ENCODE measurements at regions not wholly inside any gene's neighbourhood (a gene's known extent, or its start where the extent isn't known, plus 50 kb on each side); places are given as distances from the start of the nearest gene placed in this dataset.

DNA sequence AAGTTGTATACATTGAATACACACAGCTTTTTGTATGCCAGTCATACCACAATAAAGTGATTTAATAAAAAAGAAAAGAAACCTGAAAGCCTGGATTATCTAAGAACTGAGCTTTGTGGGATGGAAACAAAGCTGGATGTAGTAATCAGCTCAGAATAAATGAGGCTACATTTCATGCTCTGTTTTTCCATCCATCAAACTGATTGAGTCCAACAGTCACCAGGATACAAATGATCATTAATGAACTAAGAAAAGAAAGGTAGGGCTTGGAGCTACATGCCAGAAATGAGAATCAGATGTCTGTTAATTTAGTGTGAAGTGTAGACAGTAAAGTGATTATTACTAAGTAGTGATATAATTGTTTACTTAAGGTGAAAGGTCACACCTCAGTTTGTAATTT is 109.8 kb upstream of the TARS1 start (continued):
- TF ChIP-seq CREB1 (CRISPR knock-in tag; IDR thresholded peaks at IDR 0.05; ENCODE audit: low read depth) = no peak
- TF ChIP-seq STAT1 (IDR thresholded peaks at IDR 0.05; ENCODE audit: unreplicated experiment) = no peak
- no peak for TF ChIP-seq POLR2AphosphoS5 (IDR thresholded peaks at IDR 0.05; ENCODE audit: low read depth)

DNA sequence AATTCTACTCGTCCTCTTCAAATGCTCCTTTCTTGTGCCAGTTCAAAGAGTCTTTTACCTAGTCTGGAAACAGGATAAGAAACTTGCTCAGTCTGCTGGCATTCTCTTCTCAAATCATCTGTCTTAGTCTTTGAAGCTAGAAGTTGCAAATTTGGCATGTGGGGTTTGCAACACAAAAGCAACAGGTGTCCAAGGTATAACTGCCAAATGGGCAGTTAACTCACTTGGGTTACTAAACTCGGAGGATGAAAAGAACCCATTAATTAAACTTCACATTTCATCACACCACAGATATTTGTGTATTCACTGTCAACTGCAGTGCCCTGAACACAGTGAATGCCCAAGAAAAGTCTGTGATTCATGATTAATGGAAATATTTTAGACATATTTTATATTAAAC is 108.0 kb upstream of the TARS1 start:
- no peaks in the 10 kb centered on the region for H3K4me1 ChIP-seq (ENCODE audit: insufficient read depth)
- DNase-seq (ENCODE audit: low spot score) (no peak), ATAC-seq (no peak)
- TF ChIP-seq, protein P1, sequence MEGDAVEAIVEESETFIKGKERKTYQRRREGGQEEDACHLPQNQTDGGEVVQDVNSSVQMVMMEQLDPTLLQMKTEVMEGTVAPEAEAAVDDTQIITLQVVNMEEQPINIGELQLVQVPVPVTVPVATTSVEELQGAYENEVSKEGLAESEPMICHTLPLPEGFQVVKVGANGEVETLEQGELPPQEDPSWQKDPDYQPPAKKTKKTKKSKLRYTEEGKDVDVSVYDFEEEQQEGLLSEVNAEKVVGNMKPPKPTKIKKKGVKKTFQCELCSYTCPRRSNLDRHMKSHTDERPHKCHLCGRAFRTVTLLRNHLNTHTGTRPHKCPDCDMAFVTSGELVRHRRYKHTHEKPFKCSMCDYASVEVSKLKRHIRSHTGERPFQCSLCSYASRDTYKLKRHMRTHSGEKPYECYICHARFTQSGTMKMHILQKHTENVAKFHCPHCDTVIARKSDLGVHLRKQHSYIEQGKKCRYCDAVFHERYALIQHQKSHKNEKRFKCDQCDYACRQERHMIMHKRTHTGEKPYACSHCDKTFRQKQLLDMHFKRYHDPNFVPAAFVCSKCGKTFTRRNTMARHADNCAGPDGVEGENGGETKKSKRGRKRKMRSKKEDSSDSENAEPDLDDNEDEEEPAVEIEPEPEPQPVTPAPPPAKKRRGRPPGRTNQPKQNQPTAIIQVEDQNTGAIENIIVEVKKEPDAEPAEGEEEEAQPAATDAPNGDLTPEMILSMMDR (conservative IDR thresholded peaks at IDR 0.05; ENCODE audit: low read depth in 2 of 2) = no peak
- TF ChIP-seq, protein P2, sequence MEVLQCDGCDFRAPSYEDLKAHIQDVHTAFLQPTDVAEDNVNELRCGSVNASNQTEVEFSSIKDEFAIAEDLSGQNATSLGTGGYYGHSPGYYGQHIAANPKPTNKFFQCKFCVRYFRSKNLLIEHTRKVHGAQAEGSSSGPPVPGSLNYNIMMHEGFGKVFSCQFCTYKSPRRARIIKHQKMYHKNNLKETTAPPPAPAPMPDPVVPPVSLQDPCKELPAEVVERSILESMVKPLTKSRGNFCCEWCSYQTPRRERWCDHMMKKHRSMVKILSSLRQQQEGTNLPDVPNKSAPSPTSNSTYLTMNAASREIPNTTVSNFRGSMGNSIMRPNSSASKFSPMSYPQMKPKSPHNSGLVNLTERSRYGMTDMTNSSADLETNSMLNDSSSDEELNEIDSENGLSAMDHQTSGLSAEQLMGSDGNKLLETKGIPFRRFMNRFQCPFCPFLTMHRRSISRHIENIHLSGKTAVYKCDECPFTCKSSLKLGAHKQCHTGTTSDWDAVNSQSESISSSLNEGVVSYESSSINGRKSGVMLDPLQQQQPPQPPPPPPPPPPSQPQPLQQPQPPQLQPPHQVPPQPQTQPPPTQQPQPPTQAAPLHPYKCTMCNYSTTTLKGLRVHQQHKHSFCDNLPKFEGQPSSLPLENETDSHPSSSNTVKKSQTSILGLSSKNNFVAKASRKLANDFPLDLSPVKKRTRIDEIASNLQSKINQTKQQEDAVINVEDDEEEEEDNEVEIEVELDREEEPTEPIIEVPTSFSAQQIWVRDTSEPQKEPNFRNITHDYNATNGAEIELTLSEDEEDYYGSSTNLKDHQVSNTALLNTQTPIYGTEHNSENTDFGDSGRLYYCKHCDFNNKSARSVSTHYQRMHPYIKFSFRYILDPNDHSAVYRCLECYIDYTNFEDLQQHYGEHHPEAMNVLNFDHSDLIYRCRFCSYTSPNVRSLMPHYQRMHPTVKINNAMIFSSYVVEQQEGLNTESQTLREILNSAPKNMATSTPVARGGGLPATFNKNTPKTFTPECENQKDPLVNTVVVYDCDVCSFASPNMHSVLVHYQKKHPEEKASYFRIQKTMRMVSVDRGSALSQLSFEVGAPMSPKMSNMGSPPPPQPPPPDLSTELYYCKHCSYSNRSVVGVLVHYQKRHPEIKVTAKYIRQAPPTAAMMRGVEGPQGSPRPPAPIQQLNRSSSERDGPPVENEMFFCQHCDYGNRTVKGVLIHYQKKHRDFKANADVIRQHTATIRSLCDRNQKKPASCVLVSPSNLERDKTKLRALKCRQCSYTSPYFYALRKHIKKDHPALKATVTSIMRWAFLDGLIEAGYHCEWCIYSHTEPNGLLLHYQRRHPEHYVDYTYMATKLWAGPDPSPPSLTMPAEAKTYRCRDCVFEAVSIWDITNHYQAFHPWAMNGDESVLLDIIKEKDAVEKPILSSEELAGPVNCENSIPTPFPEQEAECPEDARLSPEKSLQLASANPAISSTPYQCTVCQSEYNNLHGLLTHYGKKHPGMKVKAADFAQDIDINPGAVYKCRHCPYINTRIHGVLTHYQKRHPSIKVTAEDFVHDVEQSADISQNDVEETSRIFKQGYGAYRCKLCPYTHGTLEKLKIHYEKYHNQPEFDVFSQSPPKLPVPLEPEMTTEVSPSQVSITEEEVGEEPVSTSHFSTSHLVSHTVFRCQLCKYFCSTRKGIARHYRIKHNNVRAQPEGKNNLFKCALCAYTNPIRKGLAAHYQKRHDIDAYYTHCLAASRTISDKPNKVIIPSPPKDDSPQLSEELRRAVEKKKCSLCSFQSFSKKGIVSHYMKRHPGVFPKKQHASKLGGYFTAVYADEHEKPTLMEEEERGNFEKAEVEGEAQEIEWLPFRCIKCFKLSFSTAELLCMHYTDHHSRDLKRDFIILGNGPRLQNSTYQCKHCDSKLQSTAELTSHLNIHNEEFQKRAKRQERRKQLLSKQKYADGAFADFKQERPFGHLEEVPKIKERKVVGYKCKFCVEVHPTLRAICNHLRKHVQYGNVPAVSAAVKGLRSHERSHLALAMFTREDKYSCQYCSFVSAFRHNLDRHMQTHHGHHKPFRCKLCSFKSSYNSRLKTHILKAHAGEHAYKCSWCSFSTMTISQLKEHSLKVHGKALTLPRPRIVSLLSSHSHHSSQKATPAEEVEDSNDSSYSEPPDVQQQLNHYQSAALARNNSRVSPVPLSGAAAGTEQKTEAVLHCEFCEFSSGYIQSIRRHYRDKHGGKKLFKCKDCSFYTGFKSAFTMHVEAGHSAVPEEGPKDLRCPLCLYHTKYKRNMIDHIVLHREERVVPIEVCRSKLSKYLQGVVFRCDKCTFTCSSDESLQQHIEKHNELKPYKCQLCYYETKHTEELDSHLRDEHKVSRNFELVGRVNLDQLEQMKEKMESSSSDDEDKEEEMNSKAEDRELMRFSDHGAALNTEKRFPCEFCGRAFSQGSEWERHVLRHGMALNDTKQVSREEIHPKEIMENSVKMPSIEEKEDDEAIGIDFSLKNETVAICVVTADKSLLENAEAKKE (CRISPR knock-in tag; IDR thresholded peaks at IDR 0.05) = no peak
- TF ChIP-seq EZH2phosphoT487 (IDR thresholded peaks at IDR 0.05; ENCODE audit: unreplicated experiment) = no peak
- TF ChIP-seq ETS1 (IDR thresholded peaks at IDR 0.05) = no peak
- TF ChIP-seq POLR2AphosphoS5 (IDR thresholded peaks at IDR 0.05; ENCODE audit: low read depth) = no peak
- no peak for TF ChIP-seq STAT1 (IDR thresholded peaks at IDR 0.05; ENCODE audit: unreplicated experiment)
- no peak for TF ChIP-seq CREB1 (CRISPR knock-in tag; IDR thresholded peaks at IDR 0.05; ENCODE audit: low read depth)
- no peak for TF ChIP-seq ZNF114 (CRISPR knock-in tag; IDR thresholded peaks at IDR 0.05)
- TF ChIP-seq NANOG (IDR thresholded peaks at IDR 0.05; ENCODE audit: borderline replicate concordance) = no peak
- TF ChIP-seq EZH2 (IDR thresholded peaks at IDR 0.05; ENCODE audit: low read depth, unreplicated experiment) = no peak
- H3K4me1 Mint-ChIP-seq = peaks cover 7% of the 10 kb centered on the region
- no peaks in the 10 kb centered on the region for H4K20me1 ChIP-seq (replicated peaks; ENCODE audit: insufficient read depth)
- no peaks in the 10 kb centered on the region for H3K36me3 ChIP-seq (ENCODE audit: insufficient read depth)
- H3K4me3 Mint-ChIP-seq = no peak overlapping the region
- no peaks in the 10 kb centered on the region for H3K27me3 Mint-ChIP-seq (ENCODE audit: insufficient read depth, low read depth, poor library complexity)
- no peak overlapping the region for H3K27ac ChIP-seq (ENCODE audit: low read depth)
- no peak overlapping the region for H2AFZ ChIP-seq
- H3K27me3 ChIP-seq (ENCODE audit: insufficient read depth) = no peaks in the 10 kb centered on the region
- no peaks in the 10 kb centered on the region for H3K79me2 ChIP-seq (replicated peaks; ENCODE audit: insufficient read depth)
- H3K4me2 ChIP-seq = no peak overlapping the region
- no peak overlapping the region for H3K27ac Mint-ChIP-seq
- no peak overlapping the region for H3K4me3 ChIP-seq
- H3F3A ChIP-seq (replicated peaks; ENCODE audit: low read depth) = no peaks in the 10 kb centered on the region
- no peaks in the 10 kb centered on the region for H3K9me2 ChIP-seq (ENCODE audit: insufficient read depth)
- no peaks in the 10 kb centered on the region for H3K36me3 Mint-ChIP-seq (ENCODE audit: low read depth)
- no peaks in the 10 kb centered on the region for H3K9me3 Mint-ChIP-seq

Measured in GM23338 (cell line).